Naive thymus-derived CD8-positive, alpha-beta T cell (primary cell): ENCODE measurements at regions not wholly inside any gene's neighbourhood (a gene's known extent, or its start where the extent isn't known, plus 50 kb on each side); places are given as distances from the start of the nearest gene placed in this dataset.

ENCODE experiments used
- ATAC-seq, 2 donors: fragments of 150-1000 bp; cut with Tn5 transposase in 1 of 2; sonication (Bioruptor Pico), chemical (Tn5 transposase) in 1 of 2; 1 replicate in 1 of 2; 2 replicates in 1 of 2; pipeline ENCODE4 v1.10.0; 2021; ENCODE audit warnings: mild to moderate bottlenecking in 2 of 2, moderate library complexity in 2 of 2
- POLR2A ChIA-PET: fragments of 350-600 bp; sonication (Branson Sonifier 250); formaldehyde crosslinking; loops from one replicate; lab custom pipeline; 2021; ENCODE audit warnings: antibody characterized with exemption; lab: Charles Lee
- DNase-seq, 10 donors: peaks; one replicate each; pipeline versions ENCODE4 v3.0.0 to v3.0.0-alpha.2; 2020 to 2022
- H3K27ac Mint-ChIP-seq, 10 donors: one replicate each; pipeline ENCODE4 v1.8.0; 2020 to 2022; ENCODE audit warnings: mild to moderate bottlenecking in 10 of 10, mixed read lengths in 10 of 10, moderate library complexity in 4 of 10, inconsistent platforms in 1 of 10
- H3K27me3 Mint-ChIP-seq, 5 donors: one replicate each; pipeline ENCODE4 v1.8.0; 2021 to 2022; ENCODE audit warnings: mixed read lengths in 5 of 5
- H3K36me3 Mint-ChIP-seq, 3 donors: one replicate each; pipeline ENCODE4 v1.8.0; 2020 to 2022; ENCODE audit warnings: mixed read lengths in 3 of 3, mild to moderate bottlenecking in 2 of 3, inconsistent platforms in 1 of 3
- H3K4me1 Mint-ChIP-seq, 4 donors: one replicate each; pipeline ENCODE4 v1.8.0; 2021 to 2022; ENCODE audit warnings: mixed read lengths in 4 of 4
- H3K4me3 Mint-ChIP-seq, 10 donors: one replicate each; pipeline ENCODE4 v1.8.0; 2020 to 2022; ENCODE audit warnings: mild to moderate bottlenecking in 10 of 10, mixed read lengths in 10 of 10, moderate library complexity in 6 of 10, inconsistent platforms in 1 of 10
- H3K9me3 Mint-ChIP-seq, 9 donors: one replicate each; pipeline ENCODE4 v1.8.0; 2020 to 2022; ENCODE audit warnings: mixed read lengths in 9 of 9, mild to moderate bottlenecking in 3 of 9, inconsistent platforms in 1 of 9, moderate library complexity in 1 of 9

- DNase-seq (no peak), ATAC-seq (no peak)
- Mint-ChIP-seq H3K27me3 (no peaks in the 10 kb centered on the region), H3K36me3 (no peaks in the 10 kb centered on the region), H3K27ac (no peak overlapping the region), H3K4me3 (no peak overlapping the region), H3K4me1 (no peaks in the 10 kb centered on the region), H3K9me3 (peaks cover 0 to 11% (median 2%) of the 10 kb centered on the region in 9 donors)
- POLR2A ChIA-PET: no interaction called here
These were observed 307.5 kb upstream of the GNPDA2 start for GRCh38 chr4:45033676-45034419.

- POLR2A ChIA-PET: no interaction called here
- H3K27ac Mint-ChIP-seq: no peak overlapping the region
- no peaks in the 10 kb centered on the region for H3K4me1 Mint-ChIP-seq
- no peaks in the 10 kb centered on the region for H3K36me3 Mint-ChIP-seq
- H3K4me3 Mint-ChIP-seq: no peak overlapping the region
- no peaks in the 10 kb centered on the region for H3K27me3 Mint-ChIP-seq
- H3K9me3 Mint-ChIP-seq: peaks cover 0 to 14% (median 5%) of the 10 kb centered on the region in 9 donors
- DNase-seq: no peak
- no peak for ATAC-seq
These were observed 303.7 kb upstream of the GNPDA2 start for GRCh38 chr4:45030059-45030458.

GRCh38 chr4:45007508-45007907 is 281.2 kb upstream of the GNPDA2 start:
- DNase-seq (no peak), ATAC-seq (no peak)
- H3K4me1 Mint-ChIP-seq: no peaks in the 10 kb centered on the region
- H3K27me3 Mint-ChIP-seq: no peaks in the 10 kb centered on the region
- POLR2A ChIA-PET: no interaction called here
- H3K9me3 Mint-ChIP-seq: peaks cover 0 to 14% (median 10%) of the 10 kb centered on the region in 9 donors
- no peak overlapping the region for H3K27ac Mint-ChIP-seq
- no peak overlapping the region for H3K4me3 Mint-ChIP-seq
- no peaks in the 10 kb centered on the region for H3K36me3 Mint-ChIP-seq

GRCh38 chr4:45006078-45006477 is 279.7 kb upstream of the GNPDA2 start:
- Mint-ChIP-seq H3K9me3 (peaks cover 0 to 19% (median 12%) of the 10 kb centered on the region in 9 donors), H3K4me3 (no peak overlapping the region), H3K36me3 (no peaks in the 10 kb centered on the region), H3K27ac (no peak overlapping the region), H3K27me3 (no peaks in the 10 kb centered on the region), H3K4me1 (no peaks in the 10 kb centered on the region)
- no peak for DNase-seq
- ATAC-seq: no peak
- POLR2A ChIA-PET: no interaction called here

GRCh38 chr4:45004847-45005565 is 278.6 kb upstream of the GNPDA2 start:
- Mint-ChIP-seq H3K36me3 (no peaks in the 10 kb centered on the region), H3K9me3 (peaks cover 0 to 25% (median 12%) of the 10 kb centered on the region in 9 donors), H3K4me1 (no peaks in the 10 kb centered on the region), H3K27me3 (no peaks in the 10 kb centered on the region), H3K4me3 (no peak overlapping the region), H3K27ac (no peak overlapping the region)
- ATAC-seq (no peak), DNase-seq (no peak)
- POLR2A ChIA-PET: no interaction called here

GRCh38 chr4:45004326-45004725 is 278.0 kb upstream of the GNPDA2 start:
- H3K4me1 Mint-ChIP-seq: no peaks in the 10 kb centered on the region
- H3K4me3 Mint-ChIP-seq: no peak overlapping the region
- H3K27me3 Mint-ChIP-seq: no peaks in the 10 kb centered on the region
- ATAC-seq: no peak
- no peak overlapping the region for H3K27ac Mint-ChIP-seq
- POLR2A ChIA-PET: no interaction called here
- no peaks in the 10 kb centered on the region for H3K36me3 Mint-ChIP-seq
- H3K9me3 Mint-ChIP-seq: peaks cover 0 to 26% (median 12%) of the 10 kb centered on the region in 9 donors
- no peak for DNase-seq

GRCh38 chr4:44996276-44996845 is 270.0 kb upstream of the GNPDA2 start:
- no peak for ATAC-seq
- no peaks in the 10 kb centered on the region for H3K27me3 Mint-ChIP-seq
- POLR2A ChIA-PET: no interaction called here
- no peak for DNase-seq
- no peaks in the 10 kb centered on the region for H3K36me3 Mint-ChIP-seq
- peaks cover 2 to 19% (median 6%) of the 10 kb centered on the region in 9 donors for H3K9me3 Mint-ChIP-seq
- H3K4me1 Mint-ChIP-seq: no peaks in the 10 kb centered on the region
- no peak overlapping the region for H3K27ac Mint-ChIP-seq
- no peak overlapping the region for H3K4me3 Mint-ChIP-seq

- POLR2A ChIA-PET: no interaction called here
- peaks cover 0 to 3% (median 0%) of the 10 kb centered on the region in 5 donors for H3K27me3 Mint-ChIP-seq
- H3K36me3 Mint-ChIP-seq: no peaks in the 10 kb centered on the region
- DNase-seq (no peak), ATAC-seq (no peak)
- H3K27ac Mint-ChIP-seq: no peak overlapping the region
- H3K4me3 Mint-ChIP-seq: no peak overlapping the region
- peaks cover 0 to 20% (median 9%) of the 10 kb centered on the region in 9 donors for H3K9me3 Mint-ChIP-seq
- H3K4me1 Mint-ChIP-seq: peaks cover 0 to 1% (median 0%) of the 10 kb centered on the region in 4 donors
These were observed 261.7 kb upstream of the GNPDA2 start for GRCh38 chr4:44988011-44988410.

GRCh38 chr4:44985938-44986337 is 259.6 kb upstream of the GNPDA2 start:
- no peak overlapping the region for H3K27ac Mint-ChIP-seq
- POLR2A ChIA-PET: no interaction called here
- DNase-seq (no peak), ATAC-seq (no peak)
- peaks cover 0 to 1% (median 0%) of the 10 kb centered on the region in 4 donors for H3K4me1 Mint-ChIP-seq
- H3K36me3 Mint-ChIP-seq: no peaks in the 10 kb centered on the region
- peaks cover 0 to 18% (median 6%) of the 10 kb centered on the region in 9 donors for H3K9me3 Mint-ChIP-seq
- H3K4me3 Mint-ChIP-seq: no peak overlapping the region
- peaks cover 0 to 3% (median 0%) of the 10 kb centered on the region in 5 donors for H3K27me3 Mint-ChIP-seq

- POLR2A ChIA-PET: no interaction called here
These were observed 258.8 kb upstream of the GNPDA2 start for GRCh38 chr4:44985152-44985551.

GRCh38 chr4:44984083-44984482 is 257.7 kb upstream of the GNPDA2 start:
- no peaks in the 10 kb centered on the region for H3K36me3 Mint-ChIP-seq
- H3K9me3 Mint-ChIP-seq: peaks cover 0 to 27% (median 4%) of the 10 kb centered on the region in 9 donors
- DNase-seq (no peak), ATAC-seq (no peak)
- H3K4me3 Mint-ChIP-seq: no peak overlapping the region
- no peak overlapping the region for H3K27ac Mint-ChIP-seq
- H3K27me3 Mint-ChIP-seq: peaks cover 0 to 3% (median 0%) of the 10 kb centered on the region in 5 donors
- POLR2A ChIA-PET: no interaction called here
- H3K4me1 Mint-ChIP-seq: peaks cover 0 to 1% (median 0%) of the 10 kb centered on the region in 4 donors

More at GRCh38 chr4:44985152-44985551, 258.8 kb upstream of the GNPDA2 start:
- H3K27ac Mint-ChIP-seq: no peak overlapping the region
- DNase-seq (no peak), ATAC-seq (no peak)
- peaks cover 0 to 1% (median 0%) of the 10 kb centered on the region in 4 donors for H3K4me1 Mint-ChIP-seq
- H3K4me3 Mint-ChIP-seq: no peak overlapping the region
- peaks cover 0 to 3% (median 0%) of the 10 kb centered on the region in 5 donors for H3K27me3 Mint-ChIP-seq
- H3K36me3 Mint-ChIP-seq: no peaks in the 10 kb centered on the region
- peaks cover 0 to 22% (median 6%) of the 10 kb centered on the region in 9 donors for H3K9me3 Mint-ChIP-seq

- POLR2A ChIA-PET: no interaction called here
- ATAC-seq (no peak), DNase-seq (no peak)
- Mint-ChIP-seq H3K4me3 (no peak overlapping the region), H3K4me1 (peaks cover 0 to 1% (median 0%) of the 10 kb centered on the region in 4 donors), H3K27ac (no peak overlapping the region), H3K27me3 (peaks cover 0 to 3% (median 0%) of the 10 kb centered on the region in 5 donors), H3K9me3 (peaks cover 0 to 21% (median 0%) of the 10 kb centered on the region in 9 donors), H3K36me3 (no peaks in the 10 kb centered on the region)
These were observed 256.7 kb upstream of the GNPDA2 start for GRCh38 chr4:44983083-44983482.

- POLR2A ChIA-PET: no interaction called here
- H3K4me1 Mint-ChIP-seq: no peaks in the 10 kb centered on the region
- peaks cover 0 to 11% (median 1%) of the 10 kb centered on the region in 9 donors for H3K9me3 Mint-ChIP-seq
- H3K36me3 Mint-ChIP-seq: no peaks in the 10 kb centered on the region
- no peaks in the 10 kb centered on the region for H3K27me3 Mint-ChIP-seq
- no peak for DNase-seq
- no peak overlapping the region for H3K27ac Mint-ChIP-seq
- no peak for ATAC-seq
- H3K4me3 Mint-ChIP-seq: no peak overlapping the region
These were observed 251.7 kb upstream of the GNPDA2 start for GRCh38 chr4:44978020-44978419.
